HG03060 (cell line): ENCODE measurements at regions not wholly inside any gene's neighbourhood (a gene's known extent, or its start where the extent isn't known, plus 50 kb on each side); places are given as distances from the start of the nearest gene placed in this dataset.

Source experiments
- ATAC-seq: cut with Tn5 transposase; IDR thresholded peaks from one replicate; pipeline ENCODE4 v1.9.1; 2021; ENCODE audit warnings: low read depth, moderate number of reproducible peaks; ENCODE audit not compliant: unreplicated experiment

GRCh38 chr13:99027661-99028425 lies 50.0 kb upstream of the DOCK9 start:
- no peak for ATAC-seq

- ATAC-seq: no peak
Observed at GRCh38 chr13:99028890-99029289, 51.0 kb upstream of the DOCK9 start.

- ATAC-seq: no peak
Observed at GRCh38 chr13:99029576-99029975, 51.7 kb upstream of the DOCK9 start.

- no peak for ATAC-seq
Observed at GRCh38 chr13:99030326-99030725, 52.5 kb upstream of the DOCK9 start.

GRCh38 chr13:99031832-99032231 lies 54.0 kb upstream of the DOCK9 start:
- ATAC-seq: no peak

- ATAC-seq: no peak
Observed at GRCh38 chr13:99033814-99034213, 56.0 kb upstream of the DOCK9 start.

GRCh38 chr13:99034333-99035085 lies 56.6 kb upstream of the DOCK9 start:
- ATAC-seq: no peak

GRCh38 chr13:99035715-99036114 lies 57.9 kb upstream of the DOCK9 start:
- no peak for ATAC-seq

- ATAC-seq: no peak
Observed at GRCh38 chr13:99037756-99038155, 59.9 kb upstream of the DOCK9 start.

GRCh38 chr13:99039718-99040280 lies 61.9 kb upstream of the DOCK9 start:
- no peak for ATAC-seq

- ATAC-seq: no peak
Observed at GRCh38 chr13:99040536-99041131, 62.8 kb upstream of the DOCK9 start.

GRCh38 chr13:99041337-99041736 lies 63.5 kb upstream of the DOCK9 start:
- ATAC-seq: no peak

- peak; percentile 44 for ATAC-seq
Observed at GRCh38 chr13:99041788-99042187, 63.9 kb upstream of the DOCK9 start.

GRCh38 chr13:99042521-99043250 lies 64.8 kb upstream of the DOCK9 start:
- no peak for ATAC-seq

GRCh38 chr13:99043831-99044231 lies 66.0 kb upstream of the DOCK9 start:
- ATAC-seq: no peak

GRCh38 chr13:99044764-99045163 lies 66.9 kb upstream of the DOCK9 start:
- no peak for ATAC-seq

- ATAC-seq: no peak
Observed at GRCh38 chr13:99045396-99045795, 67.5 kb upstream of the DOCK9 start.

- no peak for ATAC-seq
Observed at GRCh38 chr13:99046851-99047250, 69.0 kb upstream of the DOCK9 start.

GRCh38 chr13:99050983-99051488 lies 73.2 kb upstream of the DOCK9 start:
- ATAC-seq: no peak

- no peak for ATAC-seq
Observed at GRCh38 chr13:99051768-99052455, 74.0 kb upstream of the DOCK9 start.
